ENCODE measurements at regions not wholly inside any gene's neighbourhood (a gene's known extent, or its start where the extent isn't known, plus 50 kb on each side); places are given as distances from the start of the nearest gene placed in this dataset.

DNA sequence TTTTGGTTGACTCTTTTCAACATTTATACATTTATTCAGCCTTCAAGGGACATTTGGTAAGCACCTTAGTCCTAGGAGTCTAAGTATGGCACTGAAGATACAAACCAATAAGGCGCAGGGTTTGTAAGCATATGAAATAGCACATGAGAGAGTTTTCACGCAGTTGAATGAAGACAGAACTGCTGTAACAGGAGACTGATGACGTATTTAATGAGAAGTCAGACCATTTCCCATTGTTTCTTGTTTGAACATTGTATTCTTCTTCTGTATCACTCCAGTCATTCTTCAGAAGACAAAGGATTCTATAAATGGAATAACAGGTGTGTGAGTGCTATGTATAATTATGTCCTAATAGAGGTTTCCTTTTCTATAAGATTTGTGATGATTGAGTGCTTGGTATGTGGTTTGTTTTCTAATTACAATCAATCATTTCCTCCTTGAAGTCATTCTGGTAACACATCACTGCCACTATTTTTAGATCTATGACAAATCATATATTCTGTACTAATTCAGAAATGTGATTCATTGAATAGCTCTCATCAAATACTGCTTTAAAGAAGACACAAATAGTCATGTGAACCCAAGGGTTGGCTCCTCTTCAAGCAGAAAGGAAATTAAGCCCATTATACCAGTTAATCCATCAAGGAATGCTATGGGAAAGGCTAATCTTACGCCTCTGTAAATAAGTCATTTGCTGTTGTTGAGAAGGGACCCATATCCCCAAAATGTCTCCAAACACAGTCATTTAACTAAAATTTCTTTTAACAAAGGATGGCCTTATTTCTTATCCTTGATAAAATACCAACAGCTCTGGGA, 222.8 kb upstream of the NBEA start:
- Histone ChIP-seq H3K27ac (no peak overlapping the region), H3K4me1 (no peaks in the 10 kb centered on the region), H3K4me3 (no peak overlapping the region), H3K27me3 (no peaks in the 10 kb centered on the region), H3K9me3 (no peaks in the 10 kb centered on the region), H3K36me3 (no peaks in the 10 kb centered on the region)
- DNase-seq (ENCODE audit: extremely low spot score in 2 of 2): no peak
- TF ChIP-seq POLR2AphosphoS5 (IDR thresholded peaks at IDR 0.05; ENCODE audit: insufficient read depth in 1 of 2, low read depth in 1 of 2) (no peak), POLR2A (IDR thresholded peaks at IDR 0.05) (no peak)
- TF ChIP-seq, protein P1, sequence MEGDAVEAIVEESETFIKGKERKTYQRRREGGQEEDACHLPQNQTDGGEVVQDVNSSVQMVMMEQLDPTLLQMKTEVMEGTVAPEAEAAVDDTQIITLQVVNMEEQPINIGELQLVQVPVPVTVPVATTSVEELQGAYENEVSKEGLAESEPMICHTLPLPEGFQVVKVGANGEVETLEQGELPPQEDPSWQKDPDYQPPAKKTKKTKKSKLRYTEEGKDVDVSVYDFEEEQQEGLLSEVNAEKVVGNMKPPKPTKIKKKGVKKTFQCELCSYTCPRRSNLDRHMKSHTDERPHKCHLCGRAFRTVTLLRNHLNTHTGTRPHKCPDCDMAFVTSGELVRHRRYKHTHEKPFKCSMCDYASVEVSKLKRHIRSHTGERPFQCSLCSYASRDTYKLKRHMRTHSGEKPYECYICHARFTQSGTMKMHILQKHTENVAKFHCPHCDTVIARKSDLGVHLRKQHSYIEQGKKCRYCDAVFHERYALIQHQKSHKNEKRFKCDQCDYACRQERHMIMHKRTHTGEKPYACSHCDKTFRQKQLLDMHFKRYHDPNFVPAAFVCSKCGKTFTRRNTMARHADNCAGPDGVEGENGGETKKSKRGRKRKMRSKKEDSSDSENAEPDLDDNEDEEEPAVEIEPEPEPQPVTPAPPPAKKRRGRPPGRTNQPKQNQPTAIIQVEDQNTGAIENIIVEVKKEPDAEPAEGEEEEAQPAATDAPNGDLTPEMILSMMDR (IDR thresholded peaks at IDR 0.05): no peak
- intact Hi-C loops (cut with DNase I): no loop called here

DNA sequence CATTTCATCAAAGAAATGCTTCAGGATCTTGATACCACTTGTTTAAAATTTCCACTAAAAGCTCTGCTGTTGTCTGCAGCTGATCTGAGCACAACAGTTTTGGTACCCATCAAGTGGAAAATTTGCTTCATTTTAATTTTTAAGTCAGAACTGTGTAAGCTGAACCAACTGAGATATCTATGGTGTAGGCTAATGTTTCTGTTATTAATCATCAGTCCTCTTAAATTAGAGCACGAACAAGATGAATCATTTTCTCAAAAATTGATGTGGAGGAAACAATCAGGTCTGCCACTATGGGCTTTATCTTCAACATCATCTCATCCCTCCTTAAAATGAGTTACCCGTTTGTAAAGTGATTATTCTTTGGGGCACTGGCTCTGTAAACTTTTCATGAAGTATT, 221.5 kb upstream of the NBEA start:
- intact Hi-C loops (cut with DNase I): no loop called here

DNA sequence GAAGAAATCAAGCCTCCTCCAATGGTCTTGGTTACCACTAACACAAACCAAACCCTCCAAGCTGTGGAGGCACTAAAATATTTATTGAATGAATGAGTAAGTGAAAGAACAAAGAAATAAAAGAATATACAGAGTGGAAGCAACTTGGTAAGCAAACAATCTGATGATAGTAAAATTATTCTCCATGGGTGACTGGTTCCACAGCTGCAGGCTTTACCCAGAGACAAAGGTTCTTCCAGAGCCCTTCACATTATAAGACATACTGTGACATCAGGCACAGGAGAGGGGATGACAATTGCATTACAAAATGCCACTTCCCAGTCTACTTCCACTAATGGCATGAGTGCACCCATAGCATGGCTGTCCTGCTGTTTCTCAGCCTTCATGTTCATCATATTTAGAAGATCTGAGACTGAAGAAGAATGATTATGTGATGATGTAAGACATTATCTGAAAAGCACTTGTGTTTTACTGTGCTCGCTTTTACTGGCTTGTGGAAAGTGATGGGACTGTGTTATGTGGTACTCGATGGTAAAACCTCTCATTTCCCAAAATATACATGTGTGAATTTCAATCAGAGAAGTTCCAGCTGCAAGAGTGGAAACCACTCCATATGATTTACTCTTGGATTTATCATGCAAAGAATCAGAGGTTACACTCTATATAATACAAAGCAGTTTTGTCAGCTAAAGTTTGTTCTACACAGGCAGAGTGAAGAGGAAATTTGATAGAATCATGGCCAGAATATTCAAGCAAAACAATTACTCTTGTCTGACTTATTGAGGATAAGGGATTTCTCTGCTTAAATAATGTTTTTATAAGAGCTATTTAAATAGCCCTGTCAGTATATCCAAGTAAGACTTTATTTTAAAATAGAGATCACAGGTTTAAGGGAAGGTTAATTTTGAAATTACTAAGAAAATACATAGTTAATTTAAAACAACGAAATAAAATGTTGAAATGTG, 220.2 kb upstream of the NBEA start:
- intact Hi-C loops (cut with DNase I): no loop called here
- DNase-seq (ENCODE audit: extremely low spot score in 2 of 2): no peak
- no peak for TF ChIP-seq POLR2A (IDR thresholded peaks at IDR 0.05)
- TF ChIP-seq, protein P1 (IDR thresholded peaks at IDR 0.05): no peak
- no peak for TF ChIP-seq POLR2AphosphoS5 (IDR thresholded peaks at IDR 0.05; ENCODE audit: insufficient read depth in 1 of 2, low read depth in 1 of 2)
- Histone ChIP-seq H3K36me3 (no peaks in the 10 kb centered on the region), H3K27me3 (no peaks in the 10 kb centered on the region), H3K4me3 (no peak overlapping the region), H3K4me1 (no peaks in the 10 kb centered on the region), H3K9me3 (no peaks in the 10 kb centered on the region), H3K27ac (no peak overlapping the region)

More for the DNA sequence above, 221.5 kb upstream of the NBEA start:
- Histone ChIP-seq H3K9me3 (no peaks in the 10 kb centered on the region), H3K36me3 (no peaks in the 10 kb centered on the region), H3K27me3 (no peaks in the 10 kb centered on the region), H3K4me1 (no peaks in the 10 kb centered on the region), H3K27ac (no peak overlapping the region), H3K4me3 (no peak overlapping the region)
- TF ChIP-seq POLR2A (IDR thresholded peaks at IDR 0.05) (no peak), POLR2AphosphoS5 (IDR thresholded peaks at IDR 0.05; ENCODE audit: insufficient read depth in 1 of 2, low read depth in 1 of 2) (no peak)
- TF ChIP-seq, protein P1 (IDR thresholded peaks at IDR 0.05): no peak
- no peak for DNase-seq (ENCODE audit: extremely low spot score in 2 of 2)

DNA sequence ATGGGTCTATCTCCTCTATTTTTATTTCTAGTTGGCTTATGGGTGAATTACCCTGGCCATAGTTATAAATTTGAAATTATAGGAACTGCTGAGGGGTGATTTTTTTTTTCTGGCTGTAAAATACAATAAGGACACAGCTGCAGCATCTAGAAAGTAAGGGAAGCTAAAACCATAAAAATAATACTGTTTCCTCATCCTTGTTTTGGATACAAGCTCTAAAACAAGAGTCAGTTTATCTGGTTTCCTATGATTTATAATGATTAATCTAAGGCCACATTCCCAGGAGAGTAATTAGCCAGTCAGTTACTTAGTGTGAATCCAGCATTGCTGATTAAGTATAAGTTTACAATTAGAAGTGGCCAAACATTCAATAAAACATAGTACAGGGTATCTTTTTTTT, 219.1 kb upstream of the NBEA start:
- intact Hi-C loops (cut with DNase I): no loop called here
- no peak for DNase-seq (ENCODE audit: extremely low spot score in 2 of 2)
- Histone ChIP-seq H3K36me3 (no peaks in the 10 kb centered on the region), H3K27ac (no peak overlapping the region), H3K27me3 (no peaks in the 10 kb centered on the region), H3K4me1 (no peaks in the 10 kb centered on the region), H3K4me3 (no peak overlapping the region), H3K9me3 (no peaks in the 10 kb centered on the region)
- TF ChIP-seq, protein P1 (IDR thresholded peaks at IDR 0.05): no peak
- TF ChIP-seq POLR2AphosphoS5 (IDR thresholded peaks at IDR 0.05; ENCODE audit: insufficient read depth in 1 of 2, low read depth in 1 of 2): no peak
- no peak for TF ChIP-seq POLR2A (IDR thresholded peaks at IDR 0.05)

All from vagina (tissue), 2 donors.